ENCODE measurements at regions not wholly inside any gene's neighbourhood (a gene's known extent, or its start where the extent isn't known, plus 50 kb on each side); places are given as distances from the start of the nearest gene placed in this dataset.
A peak's percentile ranks its signal among the peaks of the same experiment; 100 is the strongest.
"Not testable (repeated sequence)": the region's sequence is repeated elsewhere in the genome, so short reads cannot be mapped to it uniquely, and the experiment has no call there.

DNA sequence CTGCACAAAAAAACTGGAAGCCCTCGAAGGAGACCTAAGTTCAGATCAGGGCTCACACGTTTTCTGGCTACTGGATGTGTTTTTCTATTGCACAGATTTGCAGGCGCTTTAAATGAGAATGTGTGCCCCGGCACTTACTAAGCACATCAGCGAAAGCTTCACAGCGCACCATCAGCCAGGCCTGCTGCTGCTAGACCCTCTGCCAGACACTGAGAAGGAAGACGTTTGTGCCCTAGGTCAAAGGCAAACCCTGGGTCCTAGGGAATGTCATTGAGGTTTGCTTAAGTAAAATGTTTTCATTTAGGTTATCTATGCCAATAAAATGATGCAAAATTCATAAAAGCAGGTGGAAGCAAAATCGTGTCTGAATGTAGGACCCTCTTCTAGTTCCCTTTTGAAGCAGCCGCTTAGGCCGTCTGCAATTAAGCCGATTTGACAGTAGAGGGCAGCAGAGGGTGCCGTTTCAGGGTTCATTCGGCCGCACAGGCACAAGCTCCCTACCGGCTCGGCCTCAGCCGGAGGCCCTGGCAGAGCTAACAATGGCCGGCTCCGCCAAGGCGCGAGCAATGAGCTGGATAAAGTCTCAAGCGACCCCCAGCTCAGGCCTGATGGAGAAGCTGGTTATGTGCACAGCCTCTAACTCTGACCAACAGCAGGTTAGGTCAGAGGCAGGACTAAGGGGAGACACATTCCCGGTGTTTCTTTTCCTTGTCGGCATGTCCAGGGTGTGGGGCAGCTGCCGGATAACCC is 107.2 kb upstream of the FOXA2 start:
- peak; percentile 76 for DNase-seq (ENCODE audit: low spot score)
- TF ChIP-seq, protein P1, sequence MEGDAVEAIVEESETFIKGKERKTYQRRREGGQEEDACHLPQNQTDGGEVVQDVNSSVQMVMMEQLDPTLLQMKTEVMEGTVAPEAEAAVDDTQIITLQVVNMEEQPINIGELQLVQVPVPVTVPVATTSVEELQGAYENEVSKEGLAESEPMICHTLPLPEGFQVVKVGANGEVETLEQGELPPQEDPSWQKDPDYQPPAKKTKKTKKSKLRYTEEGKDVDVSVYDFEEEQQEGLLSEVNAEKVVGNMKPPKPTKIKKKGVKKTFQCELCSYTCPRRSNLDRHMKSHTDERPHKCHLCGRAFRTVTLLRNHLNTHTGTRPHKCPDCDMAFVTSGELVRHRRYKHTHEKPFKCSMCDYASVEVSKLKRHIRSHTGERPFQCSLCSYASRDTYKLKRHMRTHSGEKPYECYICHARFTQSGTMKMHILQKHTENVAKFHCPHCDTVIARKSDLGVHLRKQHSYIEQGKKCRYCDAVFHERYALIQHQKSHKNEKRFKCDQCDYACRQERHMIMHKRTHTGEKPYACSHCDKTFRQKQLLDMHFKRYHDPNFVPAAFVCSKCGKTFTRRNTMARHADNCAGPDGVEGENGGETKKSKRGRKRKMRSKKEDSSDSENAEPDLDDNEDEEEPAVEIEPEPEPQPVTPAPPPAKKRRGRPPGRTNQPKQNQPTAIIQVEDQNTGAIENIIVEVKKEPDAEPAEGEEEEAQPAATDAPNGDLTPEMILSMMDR (IDR thresholded peaks at IDR 0.05; ENCODE audit: extremely low read depth, missing control alignments) = peak; percentile 75

DNA sequence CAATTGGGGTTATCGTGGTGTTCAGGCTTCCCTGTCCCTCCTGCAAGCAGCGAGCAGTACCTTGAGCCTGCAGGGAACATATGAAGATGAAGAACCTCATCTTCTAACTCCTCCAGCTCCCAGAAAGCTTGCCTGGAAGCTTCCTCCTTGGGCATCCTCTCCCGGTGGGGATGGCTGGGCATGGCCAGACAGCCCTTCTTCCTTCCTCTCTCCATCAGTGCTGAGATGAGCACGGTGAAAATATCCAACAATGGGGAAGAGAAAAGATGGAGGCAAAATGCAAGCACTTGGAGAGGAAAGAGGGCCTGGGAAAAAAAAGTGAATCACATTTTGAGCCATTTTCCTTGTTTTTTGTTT is 107.7 kb upstream of the FOXA2 start:
- no peak for DNase-seq (ENCODE audit: low spot score)
- TF ChIP-seq, protein P1 (IDR thresholded peaks at IDR 0.05; ENCODE audit: extremely low read depth, missing control alignments) = no peak

DNA sequence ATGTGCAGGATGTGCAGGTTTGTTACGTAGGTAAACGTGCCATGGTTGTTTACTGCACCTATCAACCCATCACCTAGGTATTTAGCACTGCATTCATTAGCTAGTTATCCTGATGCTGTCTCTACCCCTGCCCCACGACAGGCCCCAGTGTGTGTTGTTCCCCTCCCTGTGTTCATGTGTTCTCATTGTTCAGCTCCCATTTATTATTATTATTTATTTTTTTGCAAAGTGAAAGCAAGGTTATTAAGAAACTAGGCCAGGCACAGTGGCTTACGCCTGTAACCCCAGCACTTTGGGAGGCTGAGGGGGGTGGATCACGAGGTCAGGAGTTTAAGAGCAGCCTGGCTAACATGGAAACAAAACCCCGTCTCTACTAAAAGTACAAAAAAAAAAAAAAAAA is 108.2 kb upstream of the FOXA2 start:
- not testable (repeated sequence) for DNase-seq (ENCODE audit: low spot score)

DNA sequence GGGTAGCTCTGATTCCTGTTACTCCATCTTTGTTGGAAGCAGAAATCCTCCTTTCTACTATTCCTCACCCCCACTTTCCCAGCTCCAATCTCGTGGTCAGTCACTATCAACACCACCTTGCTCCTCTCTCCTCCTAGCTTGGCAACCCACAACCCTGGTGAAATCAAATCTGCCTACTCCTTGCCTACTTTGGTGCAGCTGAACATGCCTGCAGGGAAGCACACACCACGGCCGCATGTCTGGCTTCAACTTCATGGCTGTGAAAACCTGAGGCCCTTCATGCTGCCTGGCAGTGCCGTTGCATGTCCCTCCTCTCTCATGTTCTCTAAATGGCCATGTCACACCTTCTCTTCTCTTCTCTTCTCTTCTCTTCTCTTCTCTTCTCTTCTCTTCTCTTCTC is 112.4 kb upstream of the FOXA2 start:
- TF ChIP-seq, protein P1 (IDR thresholded peaks at IDR 0.05; ENCODE audit: extremely low read depth, missing control alignments) = no peak
- no peak for DNase-seq (ENCODE audit: low spot score)

DNA sequence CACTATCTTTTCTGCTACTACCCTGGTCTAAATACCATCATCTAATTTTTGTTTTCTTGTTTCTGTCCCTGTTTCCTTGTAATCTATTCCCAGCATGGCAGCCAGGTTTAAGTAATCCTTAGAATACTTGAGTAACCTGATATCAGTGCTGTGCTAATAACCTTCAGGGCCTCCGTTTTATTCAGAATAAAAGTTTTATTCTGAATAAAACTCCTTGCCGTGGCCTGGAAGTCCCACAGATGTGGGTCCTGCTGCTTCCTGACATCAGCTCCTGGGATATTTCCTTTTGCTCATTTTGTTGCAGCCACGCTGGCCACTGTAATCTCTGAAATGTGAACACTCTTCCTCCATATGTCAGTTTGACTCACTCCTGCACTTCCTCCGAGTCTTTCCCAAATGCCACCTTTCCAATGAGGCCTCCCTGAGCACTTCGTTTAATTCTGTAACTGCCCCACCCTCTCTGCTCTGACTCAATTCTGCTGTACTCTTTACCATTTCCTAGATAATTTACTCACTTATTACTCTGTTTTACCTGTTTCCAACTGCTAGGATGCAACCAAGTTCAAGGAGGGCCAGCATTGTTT is 114.0 kb upstream of the FOXA2 start:
- no peak for DNase-seq (ENCODE audit: low spot score)
- TF ChIP-seq, protein P1 (IDR thresholded peaks at IDR 0.05; ENCODE audit: extremely low read depth, missing control alignments) = no peak

DNA sequence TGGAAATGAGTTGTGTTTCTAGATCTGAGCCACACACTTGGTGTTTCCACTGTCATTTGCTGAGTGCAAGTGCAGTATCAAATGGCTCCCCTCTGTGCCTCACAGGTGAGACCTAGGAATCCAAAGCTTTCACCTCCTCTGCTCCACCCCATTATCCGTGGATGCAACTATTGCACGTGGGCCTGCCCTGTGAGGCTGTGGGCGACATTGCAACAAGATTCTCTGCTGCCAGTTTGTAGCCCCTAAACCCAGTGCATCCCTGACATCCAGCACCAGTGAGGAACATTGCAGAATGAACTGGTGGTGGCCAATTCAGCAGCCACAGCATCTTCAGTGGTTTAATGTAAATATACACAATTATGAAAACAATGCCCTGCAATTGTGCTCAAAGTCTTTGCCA is 115.0 kb upstream of the FOXA2 start:
- TF ChIP-seq, protein P1 (IDR thresholded peaks at IDR 0.05; ENCODE audit: extremely low read depth, missing control alignments) = no peak
- DNase-seq (ENCODE audit: low spot score) = no peak

DNA sequence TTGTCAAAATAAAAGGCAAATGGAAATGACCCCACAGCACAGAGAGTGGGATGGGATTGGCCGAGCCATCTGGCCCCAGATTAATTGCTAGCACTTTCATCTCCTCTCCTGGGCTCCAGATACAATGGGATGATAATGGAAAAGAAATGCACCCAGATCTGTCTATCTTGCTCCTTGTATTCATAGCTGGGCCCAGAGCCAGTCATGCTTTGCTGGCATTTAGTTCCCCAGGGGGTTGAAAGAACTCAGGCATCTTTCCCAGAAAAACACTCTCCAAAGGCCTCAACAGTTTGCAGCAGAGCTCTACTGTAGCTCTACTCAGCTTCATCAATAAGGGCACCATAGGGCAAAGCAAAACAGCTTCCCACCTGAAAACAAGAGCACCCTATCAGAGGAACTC is 116.0 kb upstream of the FOXA2 start:
- no peak for DNase-seq (ENCODE audit: low spot score)

More for the DNA sequence above, 116.0 kb upstream of the FOXA2 start:
- TF ChIP-seq, protein P1 (IDR thresholded peaks at IDR 0.05; ENCODE audit: extremely low read depth, missing control alignments) = no peak

All from GM20000 (cell line).